Fibroblast of skin of abdomen (primary cell): ENCODE measurements at regions not wholly inside any gene's neighbourhood (a gene's known extent, or its start where the extent isn't known, plus 50 kb on each side); places are given as distances from the start of the nearest gene placed in this dataset.
"Not testable (repeated sequence)": the region's sequence is repeated elsewhere in the genome, so short reads cannot be mapped to it uniquely, and the experiment has no call there.

Experiments
- DNase-seq: peaks from one replicate; pipeline ENCODE4 v3.0.0-alpha.2; 2013

DNA sequence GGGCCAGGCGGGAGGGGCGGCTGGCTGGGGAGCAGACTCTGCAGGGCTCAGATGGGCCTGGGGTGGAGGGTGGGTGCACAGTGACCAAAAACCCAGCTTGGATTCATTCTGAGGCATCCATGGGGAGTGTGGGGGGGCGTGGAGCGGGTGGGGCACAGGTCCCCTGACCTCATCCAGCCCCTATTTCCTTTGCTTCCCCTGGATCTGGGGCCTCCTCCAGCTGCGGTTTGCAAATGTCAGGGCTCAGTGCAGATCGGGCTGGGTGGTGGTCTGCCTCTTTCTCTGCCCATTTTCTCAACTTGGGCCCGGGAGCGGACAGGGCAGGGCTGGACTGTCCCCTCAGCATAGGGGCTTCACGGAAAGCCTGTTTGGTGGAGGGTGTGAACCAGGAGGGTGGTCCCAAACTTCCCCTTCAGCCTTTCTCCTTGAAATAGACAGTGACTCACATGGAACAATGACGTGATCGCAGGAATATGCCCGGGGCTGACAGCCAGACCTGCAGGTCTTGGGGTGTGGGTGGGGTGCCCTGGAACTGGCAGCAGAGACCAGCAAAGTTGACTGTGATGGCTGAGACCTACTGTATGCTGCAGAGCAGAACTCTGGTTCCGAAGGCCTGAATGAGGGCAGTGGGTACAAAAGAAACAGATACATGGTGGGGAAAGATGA lies 72.9 kb upstream of the PODXL start:
- DNase-seq = peak; percentile 62

DNA sequence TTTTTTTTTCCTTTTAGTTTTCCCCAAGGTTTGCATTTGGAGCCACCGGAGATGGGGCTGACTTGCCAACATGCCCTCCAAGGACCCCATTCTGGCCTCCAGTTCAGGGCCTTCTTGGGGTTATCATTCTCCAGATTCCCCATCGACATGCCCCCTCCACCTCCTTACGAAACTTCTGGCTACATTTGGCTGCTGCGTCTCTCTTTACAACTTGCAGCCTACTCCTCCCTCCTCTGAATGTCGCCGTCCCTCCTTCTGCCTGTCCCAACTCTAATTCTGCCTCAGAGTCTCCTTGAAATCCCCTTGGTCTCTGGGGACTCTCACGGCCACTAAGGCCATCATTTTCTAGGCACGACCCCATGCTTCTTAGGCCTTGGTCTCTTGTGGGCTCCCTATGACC lies 72.2 kb upstream of the PODXL start:
- no peak for DNase-seq

DNA sequence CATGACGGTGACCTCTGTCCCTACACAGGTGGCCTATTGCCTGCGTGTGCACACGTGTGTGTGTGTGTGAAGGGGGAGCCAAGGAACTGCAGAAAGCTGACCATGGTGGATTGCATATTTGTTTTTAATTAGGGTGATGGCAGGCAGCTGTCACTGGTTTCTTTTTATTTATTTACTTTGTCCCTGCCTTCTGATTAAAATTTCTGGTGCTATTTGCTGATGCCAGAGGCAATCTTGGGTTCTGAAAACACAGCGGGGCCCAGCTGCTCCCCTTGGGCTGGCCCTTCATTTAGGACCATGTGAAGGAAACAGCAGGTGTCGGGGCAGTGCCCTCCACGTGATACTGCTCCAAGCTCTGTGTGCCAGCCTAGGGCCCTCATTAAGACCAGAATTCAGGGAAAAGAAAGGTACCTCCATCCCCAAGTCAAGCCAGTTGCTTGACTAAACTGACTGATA lies 71.3 kb upstream of the PODXL start:
- no peak for DNase-seq

DNA sequence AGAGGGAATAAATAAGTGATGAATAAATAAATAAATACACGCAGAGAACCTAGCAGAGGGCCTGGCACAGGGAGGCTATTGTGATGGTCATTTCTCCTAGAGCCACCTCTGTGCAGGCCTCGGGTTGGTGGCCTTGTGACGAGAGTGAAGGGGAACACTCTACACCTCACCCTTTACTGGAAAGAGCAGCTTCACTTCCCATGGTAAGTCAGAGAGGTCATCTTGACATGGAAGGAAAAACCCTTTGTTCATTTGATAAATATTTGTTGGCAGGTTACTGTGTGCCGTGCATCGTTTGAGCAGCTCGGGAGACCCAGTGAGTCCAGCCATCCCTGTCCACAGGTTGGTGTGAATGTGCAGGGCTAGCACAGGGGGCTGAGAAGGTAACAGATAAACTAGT lies 70.2 kb upstream of the PODXL start:
- DNase-seq = no peak

DNA sequence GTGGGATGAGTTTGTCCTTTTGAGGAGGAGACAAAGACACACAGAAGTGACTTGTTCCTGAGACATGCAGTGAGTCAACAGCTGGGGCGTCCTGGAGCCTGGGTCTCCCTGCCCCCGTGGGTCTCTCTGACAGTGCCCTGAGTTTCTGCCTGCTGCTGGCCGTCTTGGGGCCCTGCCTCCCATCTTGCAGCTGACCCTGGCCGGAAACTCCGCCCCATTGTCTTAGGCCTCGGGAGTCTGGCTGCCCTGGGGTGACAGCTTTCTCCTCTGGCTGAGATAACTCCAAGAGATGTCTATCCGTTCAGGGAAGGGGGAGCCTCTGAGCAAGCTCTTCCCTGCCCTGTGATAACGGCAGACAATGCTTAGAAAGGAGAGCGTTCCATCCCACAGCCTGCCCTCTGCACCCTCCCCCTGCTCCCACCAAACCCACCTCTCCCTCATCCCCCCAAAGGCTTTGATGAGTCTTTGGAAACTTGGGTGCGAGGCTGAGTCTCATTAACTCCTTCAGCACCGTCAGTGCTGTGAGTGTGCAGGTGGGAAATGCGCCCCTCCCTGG lies 69.5 kb upstream of the PODXL start:
- peak; percentile 77 for DNase-seq

DNA sequence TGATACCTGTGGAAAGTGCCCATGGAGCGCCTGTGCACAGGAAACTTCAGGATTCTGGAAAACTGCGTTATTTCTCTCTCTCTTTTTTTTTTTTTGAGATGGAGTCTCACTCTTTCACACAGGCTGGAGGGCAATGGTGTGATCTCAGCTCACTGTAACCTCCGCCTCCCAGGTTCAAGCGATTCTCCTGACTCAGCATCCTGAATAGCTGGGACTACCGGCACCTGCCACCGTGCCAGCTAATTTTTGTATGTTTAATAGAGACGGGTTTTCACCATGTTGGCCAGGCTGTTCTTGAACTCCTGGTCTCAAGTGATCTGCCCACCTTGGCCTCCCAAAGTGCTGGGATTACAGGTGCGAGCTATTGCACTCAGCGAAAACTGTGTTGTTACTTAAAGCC lies 68.9 kb upstream of the PODXL start:
- DNase-seq = not testable (repeated sequence)

DNA sequence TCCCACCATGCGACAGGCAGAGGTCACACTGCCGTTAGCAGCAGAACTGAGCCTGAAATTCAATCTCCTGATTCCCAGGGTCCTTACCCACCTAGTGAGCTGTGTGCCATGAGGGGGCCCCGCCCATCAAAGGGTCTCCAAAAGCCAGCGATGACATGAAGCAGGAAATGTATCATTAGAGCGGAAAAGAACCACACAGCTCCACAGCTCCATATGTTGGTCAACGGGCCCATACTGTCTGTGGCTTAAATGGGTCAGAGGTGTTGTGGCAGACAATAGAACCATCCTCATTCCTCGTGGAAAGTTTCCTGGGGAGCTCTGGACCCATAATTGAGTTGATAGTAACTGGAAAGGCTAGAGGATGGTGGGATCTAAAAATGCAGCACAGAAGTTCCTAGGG lies 68.1 kb upstream of the PODXL start:
- no peak for DNase-seq

DNA sequence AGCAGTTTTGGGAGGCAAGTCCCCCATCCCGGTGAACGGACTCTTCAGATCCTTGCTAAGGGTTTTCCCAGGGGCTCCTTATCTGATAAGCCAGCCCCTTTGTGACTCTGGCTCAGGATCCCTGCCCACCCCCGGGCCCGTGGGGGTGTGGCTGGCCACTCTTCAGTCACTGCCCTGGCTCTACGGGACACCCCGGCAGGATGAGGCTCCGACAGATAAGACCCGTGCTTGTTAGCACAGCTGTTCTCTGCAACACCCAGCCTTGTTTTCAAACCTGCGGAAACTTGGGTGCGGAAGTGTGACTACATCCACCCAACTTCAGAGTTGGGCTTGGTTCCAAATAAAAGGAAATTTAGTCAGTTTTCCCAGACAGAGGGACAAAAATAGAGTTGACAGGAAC lies 66.7 kb upstream of the PODXL start:
- DNase-seq = no peak

DNA sequence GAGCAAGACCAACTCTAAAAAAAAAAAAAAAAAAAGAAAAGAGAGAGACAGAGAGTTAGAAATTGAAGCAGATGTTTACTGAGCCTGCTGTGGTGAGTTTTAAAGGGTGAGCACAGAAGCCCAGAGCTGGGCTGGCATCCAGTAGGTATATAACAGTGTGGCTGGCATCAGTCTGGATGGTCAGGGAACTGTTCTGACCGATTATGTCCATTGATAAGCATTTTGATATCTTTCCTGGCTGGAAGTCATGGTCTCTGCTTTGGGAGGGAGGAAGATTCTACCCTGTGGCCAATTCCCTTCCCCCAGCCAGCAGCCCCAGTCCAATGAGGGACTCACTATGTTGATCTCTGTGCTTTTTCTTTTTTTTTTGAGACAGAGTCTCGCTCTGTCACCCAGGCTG lies 65.2 kb upstream of the PODXL start:
- no peak for DNase-seq

DNA sequence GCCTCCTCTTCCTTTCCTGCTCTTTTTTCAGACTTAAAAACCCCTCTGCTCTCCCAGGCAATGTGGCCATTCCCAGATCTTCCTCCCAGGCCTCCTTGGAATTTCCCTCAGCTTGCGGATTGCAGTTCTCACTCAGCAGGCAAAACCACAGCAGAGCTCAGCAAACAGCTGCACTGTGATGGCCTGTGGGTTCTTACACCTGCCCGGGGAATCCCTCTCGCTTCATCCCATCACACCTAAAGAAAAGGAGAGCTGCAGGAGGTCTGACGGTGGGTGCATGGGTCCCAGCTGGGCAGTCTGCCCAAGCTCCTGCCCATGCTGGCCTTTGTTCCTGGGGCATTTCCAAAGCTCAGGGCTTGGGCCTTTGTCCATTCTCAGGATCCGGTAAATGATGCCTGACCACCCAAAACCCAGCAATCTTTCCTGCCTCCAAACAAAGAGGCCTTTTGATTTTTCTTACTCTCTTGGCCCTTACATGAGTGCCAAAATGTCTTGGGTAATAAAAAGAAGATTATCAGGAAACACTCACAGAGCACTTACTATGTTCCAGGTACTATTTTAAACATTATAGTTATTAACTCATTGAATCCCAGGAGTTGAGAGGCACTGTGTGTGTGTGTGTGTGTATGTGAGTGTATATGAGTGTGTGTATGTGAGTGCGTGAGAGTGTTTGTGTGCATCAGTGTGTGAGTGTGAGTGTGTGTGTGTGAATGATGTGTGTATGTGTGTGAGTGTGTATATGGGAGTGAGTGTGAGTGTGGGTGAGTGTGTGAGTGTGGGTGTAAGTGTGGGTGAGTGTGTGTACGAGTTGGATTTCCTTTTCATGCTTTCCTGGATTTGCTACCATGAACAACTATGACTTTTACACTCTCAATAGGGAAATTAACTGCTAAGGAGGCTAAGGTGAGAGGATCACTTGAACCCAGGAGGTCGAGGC lies 64.5 kb upstream of the PODXL start:
- DNase-seq = peak; percentile 60

DNA sequence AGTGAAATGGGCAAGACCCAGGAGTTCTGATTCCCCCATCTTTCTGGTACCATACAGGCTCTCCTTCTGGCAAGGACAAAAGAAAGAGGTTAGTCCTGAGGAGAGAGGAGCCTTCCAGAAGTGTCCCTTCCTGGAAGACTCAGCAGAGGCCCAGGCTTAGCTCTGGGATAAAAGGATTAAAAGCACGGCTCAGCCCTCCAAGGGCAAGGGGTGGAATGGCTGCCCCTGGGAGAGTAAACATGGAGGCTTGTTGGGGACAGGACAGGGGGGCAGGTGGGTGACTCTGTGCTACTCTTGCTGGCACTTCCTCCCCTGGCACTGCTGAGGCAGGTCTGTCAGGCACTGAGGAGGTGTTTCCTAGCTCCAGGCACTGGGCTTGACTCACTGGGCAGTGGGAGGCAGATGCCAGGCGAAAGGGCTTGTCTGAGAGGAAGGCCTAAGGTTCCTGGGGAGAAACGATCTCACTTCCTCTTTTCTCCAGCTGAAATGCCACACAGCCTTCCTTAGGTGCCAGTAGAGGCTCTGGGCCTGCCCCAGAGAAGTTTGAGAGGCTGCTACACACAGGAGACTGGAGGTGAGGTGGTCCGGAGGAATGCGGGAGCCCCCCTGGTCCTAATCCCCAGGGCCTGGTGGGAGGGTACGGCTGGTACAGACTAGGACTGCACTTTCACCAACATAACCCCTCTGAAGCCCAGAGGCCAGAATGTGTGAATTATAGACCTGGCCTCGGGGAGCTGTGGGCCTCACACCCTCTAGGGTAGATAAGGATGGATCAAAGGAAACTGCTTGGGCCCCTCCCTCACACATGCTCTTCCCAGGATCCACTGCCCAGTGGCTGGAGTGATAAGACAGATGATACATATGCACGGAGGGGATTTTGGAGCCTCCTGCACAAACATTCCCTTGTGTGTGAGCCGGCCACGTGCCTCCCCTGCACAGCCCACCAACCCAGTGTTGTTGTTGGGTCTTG lies 63.2 kb upstream of the PODXL start:
- DNase-seq = no peak

DNA sequence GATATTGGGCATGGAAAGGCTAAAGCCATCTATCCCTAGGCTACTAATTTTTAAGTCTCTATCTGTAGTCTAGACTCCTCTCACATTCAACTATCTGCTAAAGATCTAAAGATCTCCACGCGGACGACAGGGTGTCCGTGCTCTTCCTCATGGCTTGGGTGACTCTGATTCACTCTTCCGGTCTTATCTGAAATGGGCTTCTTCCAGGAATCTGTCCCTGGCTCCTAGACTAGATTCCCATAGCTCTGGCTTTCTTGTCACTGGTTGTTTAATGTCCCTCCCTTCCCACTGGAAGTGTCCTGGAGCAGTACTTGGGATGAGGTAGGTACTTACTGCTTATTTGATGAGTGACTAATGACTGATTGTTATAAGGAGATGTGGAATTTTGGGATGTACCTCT lies 62.0 kb upstream of the PODXL start:
- no peak for DNase-seq

DNA sequence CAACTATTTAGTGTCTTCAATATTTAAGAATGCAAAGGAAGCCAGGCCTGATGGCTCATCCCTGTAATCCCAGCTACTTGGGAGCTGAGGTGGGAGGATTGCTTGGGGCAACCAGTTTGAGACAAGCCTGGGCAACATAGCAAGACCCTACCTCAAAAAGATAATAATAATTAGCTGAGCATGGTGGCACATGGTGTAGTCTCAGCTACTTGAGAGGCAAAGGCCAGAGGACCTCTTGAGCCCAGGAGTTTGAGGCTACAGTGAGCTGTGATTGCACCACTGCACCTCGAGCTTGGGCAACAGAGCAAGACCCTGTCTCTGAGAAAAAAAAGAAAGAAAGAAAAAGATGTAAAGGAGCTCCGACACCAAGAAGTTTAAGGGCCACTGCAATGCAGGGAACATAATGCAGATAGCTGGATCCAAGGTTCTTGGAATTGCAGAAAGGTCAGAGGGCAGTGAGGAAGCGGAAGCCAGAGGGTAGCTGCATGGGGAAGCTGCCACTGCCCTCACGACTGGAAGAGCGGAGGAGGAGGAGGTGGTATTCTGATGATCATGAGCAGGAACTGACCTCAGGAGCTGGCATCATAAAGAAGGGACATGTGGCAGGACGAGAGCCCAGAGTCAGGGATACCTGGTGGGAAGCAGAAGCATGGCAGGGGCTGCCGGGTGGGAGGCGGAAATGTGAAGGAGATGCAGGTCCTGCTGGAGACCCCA lies 60.2 kb upstream of the PODXL start:
- no peak for DNase-seq

DNA sequence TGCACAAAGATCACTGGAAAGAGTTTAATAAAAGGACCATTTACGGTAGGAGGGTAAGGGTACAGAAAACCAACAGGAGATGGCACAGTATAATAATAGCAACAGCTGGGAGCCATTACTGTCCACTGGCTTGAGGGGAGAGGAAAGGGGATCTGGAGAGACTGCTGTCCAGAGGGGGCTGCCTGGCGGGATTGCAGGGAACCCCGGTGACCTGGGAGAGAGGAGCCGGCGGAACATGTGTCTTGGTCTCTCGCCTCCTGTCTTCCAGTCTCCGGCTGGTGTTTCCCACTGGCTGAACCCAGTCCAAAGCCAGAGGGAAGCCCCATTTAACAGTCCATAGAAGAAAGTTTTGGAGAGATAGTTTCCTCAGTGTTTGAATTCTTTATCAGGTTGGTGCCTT lies 57.5 kb upstream of the PODXL start:
- no peak for DNase-seq

DNA sequence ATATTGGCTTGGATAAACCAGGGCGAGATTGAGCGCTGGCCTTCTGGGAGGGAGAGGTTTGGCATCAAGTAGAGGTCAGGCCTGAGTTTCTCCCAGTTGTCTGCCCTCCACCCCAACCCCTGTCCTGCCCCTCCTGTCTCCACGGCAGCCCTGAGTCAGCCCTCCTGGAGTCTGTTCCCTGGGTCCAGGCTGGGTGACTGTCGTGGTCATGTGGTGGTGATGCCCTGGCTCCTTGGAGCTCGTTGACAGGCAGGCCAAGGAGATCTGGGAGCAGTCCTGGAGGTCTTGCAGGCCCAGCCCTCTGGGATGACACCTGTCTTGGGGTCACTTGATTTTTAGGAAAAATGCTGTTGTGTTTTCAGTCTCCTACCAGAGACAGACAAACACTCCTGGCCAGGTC lies 53.6 kb upstream of the PODXL start:
- no peak for DNase-seq

DNA sequence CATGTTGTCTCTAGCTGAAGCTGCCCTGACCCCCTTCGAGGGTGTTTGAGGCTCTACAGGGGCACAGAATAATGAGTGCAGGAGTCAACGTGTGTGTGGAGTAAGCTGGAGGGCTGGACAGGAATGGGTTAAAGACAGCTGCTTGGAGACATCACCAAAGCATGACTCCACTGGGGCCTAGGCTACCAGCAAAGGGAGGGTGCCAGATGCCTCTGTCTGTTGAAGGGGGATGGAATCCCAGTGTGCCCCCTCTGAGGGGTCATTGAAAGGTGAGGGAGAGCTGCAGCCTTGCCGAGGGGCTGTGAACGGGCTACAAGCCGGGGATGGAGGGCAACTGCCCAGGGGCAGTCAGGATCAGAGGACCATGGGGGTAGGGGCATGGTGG lies 51.7 kb upstream of the PODXL start:
- peak; percentile 41 for DNase-seq

DNA sequence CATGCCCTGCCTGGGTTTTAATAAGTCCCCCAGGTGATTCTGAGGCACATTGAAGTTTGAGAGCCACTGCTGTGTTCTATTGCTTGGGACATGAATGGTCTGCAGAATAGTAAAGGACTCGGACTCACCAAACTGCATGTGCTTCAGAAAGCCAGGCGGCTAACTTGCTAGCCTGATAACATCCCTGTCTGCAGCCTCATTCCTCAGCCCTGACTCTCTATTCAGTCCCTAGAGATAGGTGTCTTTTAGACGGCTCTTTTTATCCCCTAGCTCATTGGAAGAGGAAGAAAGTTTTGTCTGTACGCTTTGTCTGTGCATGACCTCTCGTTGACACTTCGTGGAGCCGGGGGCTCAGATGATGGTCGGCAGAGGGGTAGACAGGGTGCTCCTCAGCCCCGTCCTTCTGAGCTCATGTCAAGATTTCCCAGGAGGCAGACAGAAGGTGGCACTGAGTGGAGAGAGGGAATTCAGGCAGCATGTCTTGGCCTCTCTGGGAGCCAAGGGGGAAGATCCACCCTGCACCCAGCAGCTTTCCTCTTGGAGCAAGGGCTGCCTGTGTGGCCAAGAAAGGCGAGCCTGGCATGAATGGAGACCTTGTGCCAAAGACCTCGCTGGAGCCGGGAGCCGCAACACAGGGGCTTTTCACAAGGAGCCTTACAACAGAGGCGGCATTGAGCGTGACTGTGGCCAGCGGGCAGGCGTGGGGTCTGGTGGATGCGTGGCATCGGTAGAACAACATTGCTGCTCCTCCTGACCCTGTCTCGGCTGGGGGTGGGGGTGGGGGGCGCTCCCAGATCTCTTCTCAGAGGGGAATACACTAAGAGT lies 51.1 kb upstream of the PODXL start:
- DNase-seq = no peak

DNA sequence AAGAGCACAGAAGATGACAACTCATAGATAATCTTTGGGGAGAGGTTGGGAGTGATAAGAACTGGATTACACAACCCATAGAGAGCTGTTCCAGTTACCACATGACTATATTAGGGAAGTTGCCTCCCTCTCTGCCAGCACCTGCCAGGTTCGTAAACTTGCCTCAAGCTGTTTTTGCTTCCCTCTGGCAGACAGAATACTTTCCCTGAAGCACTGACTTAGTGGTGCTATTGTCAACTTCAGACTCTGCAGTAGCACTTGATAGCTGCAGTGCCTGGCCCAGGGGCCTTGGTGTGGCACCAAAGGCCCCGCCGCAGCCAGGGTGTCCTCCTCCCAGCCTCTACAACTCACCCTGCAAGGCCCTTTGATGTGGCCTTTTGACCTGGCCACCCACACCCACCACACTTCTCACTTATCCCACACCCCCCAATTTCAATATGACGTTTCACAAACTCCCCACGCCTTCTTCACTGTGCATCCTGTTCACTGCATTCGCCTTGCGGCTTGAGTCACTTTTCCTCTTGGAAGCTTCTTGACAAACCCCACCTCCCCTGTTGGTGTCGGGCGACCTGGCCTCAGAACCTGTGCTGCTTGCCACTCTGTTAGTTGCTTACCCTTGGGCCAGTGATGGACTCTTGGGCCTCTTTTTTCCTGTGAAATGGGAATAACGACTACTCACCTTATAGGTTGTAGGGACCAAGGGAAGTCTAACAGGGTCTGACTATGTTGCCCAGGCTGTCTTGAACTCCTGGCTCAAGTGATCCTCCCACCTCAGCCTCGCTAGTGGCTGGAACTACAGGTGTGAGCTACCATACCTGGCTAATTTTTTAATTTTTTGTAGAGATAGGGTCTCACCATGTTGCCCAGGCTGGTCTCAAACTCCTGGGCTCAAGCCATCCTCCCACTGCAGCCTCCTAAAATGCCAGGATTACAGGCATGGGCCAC lies 50.2 kb upstream of the PODXL start:
- DNase-seq = no peak
